ENCODE measurements at regions not wholly inside any gene's neighbourhood (a gene's known extent, or its start where the extent isn't known, plus 50 kb on each side); places are given as distances from the start of the nearest gene placed in this dataset.

- H3K4me1 Mint-ChIP-seq: peaks cover 10% of the 10 kb centered on the region
- H3K9me3 Mint-ChIP-seq: peaks cover 14 to 26% of the 10 kb centered on the region in 2 donors
- ATAC-seq: no peak
- no peaks in the 10 kb centered on the region for H3K27me3 Mint-ChIP-seq
- H3K27ac Mint-ChIP-seq: no peak overlapping the region
- no peak for DNase-seq
- H3K4me3 Mint-ChIP-seq: no peak overlapping the region
Observed at GRCh38 chr14:89654998-89655397, 238.0 kb upstream of the FOXN3 start.

- Mint-ChIP-seq H3K27me3 (peaks cover 6% of the 10 kb centered on the region), H3K4me1 (peaks cover 22% of the 10 kb centered on the region), H3K4me3 (no peak overlapping the region), H3K9me3 (peaks cover 14 to 24% of the 10 kb centered on the region in 2 donors), H3K27ac (no peak overlapping the region)
- DNase-seq (no peak), ATAC-seq (no peak)
Observed at GRCh38 chr14:89652352-89652751, 235.3 kb upstream of the FOXN3 start.

- Mint-ChIP-seq H3K4me1 (peaks cover 22% of the 10 kb centered on the region), H3K27me3 (peaks cover 6% of the 10 kb centered on the region), H3K9me3 (peaks cover 9 to 19% of the 10 kb centered on the region in 2 donors), H3K27ac (peak overlapping the region in 1 of 2 donors; percentile 55), H3K4me3 (no peak overlapping the region)
- no peak for ATAC-seq
- no peak for DNase-seq
Observed at GRCh38 chr14:89651805-89652204, 234.8 kb upstream of the FOXN3 start.

- Mint-ChIP-seq H3K4me3 (peak overlapping the region in 1 of 2 donors; percentile 37), H3K27me3 (peaks cover 6% of the 10 kb centered on the region), H3K27ac (peak overlapping the region in 1 of 2 donors; percentile 75), H3K4me1 (peaks cover 18% of the 10 kb centered on the region), H3K9me3 (peaks cover 2 to 5% of the 10 kb centered on the region in 2 donors)
- DNase-seq (peak in 1 of 2 donors; percentile 60), ATAC-seq (peak; percentile 90)
Observed at GRCh38 chr14:89650077-89650978, 233.3 kb upstream of the FOXN3 start.

GRCh38 chr14:89649451-89650075 is 232.5 kb upstream of the FOXN3 start:
- peak overlapping the region in 1 of 2 donors; percentile 95 for H3K27ac Mint-ChIP-seq
- ATAC-seq: no peak
- H3K27me3 Mint-ChIP-seq: peaks cover 6% of the 10 kb centered on the region
- DNase-seq: no peak
- H3K9me3 Mint-ChIP-seq: peaks cover 0 to 5% of the 10 kb centered on the region in 2 donors
- peaks cover 19% of the 10 kb centered on the region for H3K4me1 Mint-ChIP-seq
- H3K4me3 Mint-ChIP-seq: peak overlapping the region in 1 of 2 donors; percentile 40

GRCh38 chr14:89648924-89649323 is 231.9 kb upstream of the FOXN3 start:
- Mint-ChIP-seq H3K4me1 (peaks cover 25% of the 10 kb centered on the region), H3K4me3 (no peak overlapping the region), H3K9me3 (peaks cover 0 to 3% of the 10 kb centered on the region in 2 donors), H3K27me3 (peaks cover 6% of the 10 kb centered on the region), H3K27ac (no peak overlapping the region)
- ATAC-seq (no peak), DNase-seq (no peak)

GRCh38 chr14:89648510-89648909 is 231.5 kb upstream of the FOXN3 start:
- no peak for ATAC-seq
- peaks cover 29% of the 10 kb centered on the region for H3K4me1 Mint-ChIP-seq
- H3K9me3 Mint-ChIP-seq: peaks cover 2% of the 10 kb centered on the region in 2 donors
- no peak overlapping the region for H3K4me3 Mint-ChIP-seq
- DNase-seq: no peak
- no peak overlapping the region for H3K27ac Mint-ChIP-seq
- H3K27me3 Mint-ChIP-seq: peaks cover 6% of the 10 kb centered on the region

- no peak overlapping the region for H3K27ac Mint-ChIP-seq
- DNase-seq (no peak), ATAC-seq (no peak)
- no peak overlapping the region for H3K4me3 Mint-ChIP-seq
- H3K27me3 Mint-ChIP-seq: peaks cover 6% of the 10 kb centered on the region
- peaks cover 5 to 8% of the 10 kb centered on the region in 2 donors for H3K9me3 Mint-ChIP-seq
- H3K4me1 Mint-ChIP-seq: peaks cover 44% of the 10 kb centered on the region
Observed at GRCh38 chr14:89646971-89647370, 229.9 kb upstream of the FOXN3 start.

- Mint-ChIP-seq H3K27ac (no peak overlapping the region), H3K9me3 (peaks cover 5 to 8% of the 10 kb centered on the region in 2 donors), H3K4me1 (peaks cover 58% of the 10 kb centered on the region), H3K4me3 (no peak overlapping the region), H3K27me3 (peaks cover 6% of the 10 kb centered on the region)
- DNase-seq (no peak), ATAC-seq (no peak)
Observed at GRCh38 chr14:89644641-89645040, 227.6 kb upstream of the FOXN3 start.

- DNase-seq (peak; percentile 47 to 59), ATAC-seq (peak; percentile 99)
- Mint-ChIP-seq H3K9me3 (peaks cover 5 to 8% of the 10 kb centered on the region in 2 donors), H3K27me3 (no peaks in the 10 kb centered on the region), H3K27ac (peak overlapping the region; percentile 93 to 99), H3K4me1 (peaks cover 79% of the 10 kb centered on the region), H3K4me3 (peak overlapping the region; percentile 59 to 76)
Observed at GRCh38 chr14:89641495-89642175, 224.6 kb upstream of the FOXN3 start.

- Mint-ChIP-seq H3K4me1 (peaks cover 87% of the 10 kb centered on the region), H3K27ac (peak overlapping the region; percentile 55 to 79)
Observed at GRCh38 chr14:89640141-89640540, 223.1 kb upstream of the FOXN3 start.

GRCh38 chr14:89639687-89640086 is 222.7 kb upstream of the FOXN3 start:
- peak overlapping the region; percentile 55 to 79 for H3K27ac Mint-ChIP-seq
- peak overlapping the region; percentile 4 to 76 for H3K4me3 Mint-ChIP-seq
- peaks cover 5 to 8% of the 10 kb centered on the region in 2 donors for H3K9me3 Mint-ChIP-seq
- ATAC-seq (no peak), DNase-seq (no peak)
- H3K27me3 Mint-ChIP-seq: no peaks in the 10 kb centered on the region
- H3K4me1 Mint-ChIP-seq: peaks cover 87% of the 10 kb centered on the region

More at GRCh38 chr14:89640141-89640540, 223.1 kb upstream of the FOXN3 start:
- Mint-ChIP-seq H3K27me3 (no peaks in the 10 kb centered on the region), H3K4me3 (peak overlapping the region; percentile 4 to 42), H3K9me3 (peaks cover 5 to 8% of the 10 kb centered on the region in 2 donors)
- ATAC-seq (no peak), DNase-seq (no peak)

GRCh38 chr14:89638891-89639290 is 221.9 kb upstream of the FOXN3 start:
- no peaks in the 10 kb centered on the region for H3K27me3 Mint-ChIP-seq
- no peak for ATAC-seq

GRCh38 chr14:89637581-89637980 is 220.5 kb upstream of the FOXN3 start:
- DNase-seq: no peak
- H3K4me3 Mint-ChIP-seq: no peak overlapping the region

More at GRCh38 chr14:89638891-89639290, 221.9 kb upstream of the FOXN3 start:
- Mint-ChIP-seq H3K4me3 (peak overlapping the region; percentile 9 to 76), H3K27ac (peak overlapping the region; percentile 2 to 79), H3K9me3 (peaks cover 5 to 8% of the 10 kb centered on the region in 2 donors), H3K4me1 (peaks cover 80% of the 10 kb centered on the region)
- no peak for DNase-seq

GRCh38 chr14:89635615-89636014 is 218.6 kb upstream of the FOXN3 start:
- DNase-seq (no peak), ATAC-seq (no peak)
- Mint-ChIP-seq H3K9me3 (peaks cover 0 to 3% of the 10 kb centered on the region in 2 donors), H3K4me1 (peaks cover 71% of the 10 kb centered on the region), H3K27ac (peak overlapping the region in 1 of 2 donors; percentile 7), H3K27me3 (no peaks in the 10 kb centered on the region), H3K4me3 (no peak overlapping the region)

More at GRCh38 chr14:89637581-89637980, 220.5 kb upstream of the FOXN3 start:
- H3K4me1 Mint-ChIP-seq: peaks cover 74% of the 10 kb centered on the region
- no peak for ATAC-seq
- no peaks in the 10 kb centered on the region for H3K9me3 Mint-ChIP-seq
- H3K27ac Mint-ChIP-seq: no peak overlapping the region
- no peaks in the 10 kb centered on the region for H3K27me3 Mint-ChIP-seq
